H1 (cell line): ENCODE measurements at regions not wholly inside any gene's neighbourhood (a gene's known extent, or its start where the extent isn't known, plus 50 kb on each side); places are given as distances from the start of the nearest gene placed in this dataset.
A peak's percentile ranks its signal among the peaks of the same experiment; 100 is the strongest.

Experiments used
- CTCF ChIA-PET: fragments of 300-600 bp; sonication (Branson Sonifier 250); formaldehyde crosslinking; loops from one replicate; lab custom pipeline; 2021; ENCODE audit not compliant: partially characterized antibody; lab: Charles Lee
- POLR2A ChIA-PET: fragments of 300-600 bp; sonication (Branson Sonifier 250); formaldehyde crosslinking; loops from one replicate; lab custom pipeline; 2021; ENCODE audit warnings: inconsistent platforms; ENCODE audit not compliant: partially characterized antibody; lab: Charles Lee
- DNase-seq, 2 experiments: peaks; one replicate each; pipeline versions ENCODE4 v3.0.0 to v3.0.0-alpha.2; 2010 to 2022; ENCODE audit warnings: low spot score in 2 of 2, low read depth in 1 of 2, mixed read lengths in 1 of 2
- FAIRE-seq: peaks from 2 replicates; lab custom pipeline; 2011; peaks lifted over from hg19 to GRCh38; lab: Jason Lieb, UNC
- H2AFZ ChIP-seq: 2 replicates; pipeline ENCODE4 v1.8.1; 2012; ENCODE audit warnings: low read length, inconsistent platforms
- H2AK5ac ChIP-seq: 2 replicates; pipeline ENCODE4 v1.6.1; 2013; ENCODE audit warnings: low read depth, low read length
- H2BK120ac ChIP-seq: replicated peaks from 2 replicates; pipeline ENCODE3; 2013; ENCODE audit warnings: low read depth, low read length, inconsistent platforms
- H2BK12ac ChIP-seq: 2 replicates; pipeline ENCODE4 v1.6.1; 2013; ENCODE audit warnings: low read depth, low read length
- H2BK15ac ChIP-seq: 2 replicates; pipeline ENCODE4 v1.6.1; 2013; ENCODE audit warnings: low read length
- H2BK20ac ChIP-seq: 2 replicates; pipeline ENCODE4 v1.6.1; 2013; ENCODE audit warnings: low read length
- H2BK5ac ChIP-seq: 2 replicates; pipeline ENCODE4 v1.6.1; 2013; ENCODE audit warnings: low read depth, low read length
- H3K14ac ChIP-seq: 2 replicates; pipeline ENCODE4 v1.6.1; 2013; ENCODE audit warnings: inconsistent platforms; ENCODE audit not compliant: insufficient read length
- H3K18ac ChIP-seq: 2 replicates; pipeline ENCODE4 v1.6.1; 2013; ENCODE audit warnings: low read length; ENCODE audit errors: extremely low read depth
- H3K23ac ChIP-seq: 2 replicates; pipeline ENCODE4 v1.6.1; 2013; ENCODE audit warnings: inconsistent platforms; ENCODE audit not compliant: insufficient read length
- H3K23me2 ChIP-seq: 2 replicates; pipeline ENCODE4 v1.6.1; 2013; ENCODE audit warnings: low read depth, low read length
- H3K27ac ChIP-seq: 2 replicates; pipeline ENCODE4 v1.6.1; 2011; ENCODE audit warnings: low read depth, low read length, inconsistent platforms
- H3K27me3 ChIP-seq, 4 experiments: replicated peaks in 1 of 4; 1 replicate in 1 of 4; 2 replicates in 3 of 4; pipeline versions ENCODE4 v1.6.1 to v1.8.1; 2011 to 2013; ENCODE audit warnings: low read length in 3 of 4, mild to moderate bottlenecking in 3 of 4, inconsistent platforms in 2 of 4, mixed read lengths in 2 of 4, moderate library complexity in 1 of 4; ENCODE audit not compliant: control insufficient read depth in 3 of 4, insufficient read depth in 3 of 4; ENCODE audit errors: extremely low read depth in 1 of 4
- H3K36me3 ChIP-seq, 4 experiments: 2 replicates each; pipeline versions ENCODE4 v1.6.1 to v1.8.1; 2011 to 2013; ENCODE audit warnings: mild to moderate bottlenecking in 4 of 4, low read length in 3 of 4, moderate library complexity in 2 of 4, control low read depth in 1 of 4, inconsistent platforms in 1 of 4; ENCODE audit not compliant: insufficient read depth in 4 of 4, control insufficient read depth in 2 of 4
- H3K4ac ChIP-seq: replicated peaks from 2 replicates; pipeline ENCODE3; 2013; ENCODE audit warnings: low read length, low read depth, mixed read lengths, inconsistent platforms; ENCODE audit not compliant: insufficient read length
- H3K4me1 ChIP-seq, 4 experiments: replicated peaks in 1 of 4; 1 replicate in 1 of 4; 2 replicates in 3 of 4; pipeline versions ENCODE4 v1.6.1 to v1.8.1; 2011 to 2013; ENCODE audit warnings: low read length in 3 of 4, inconsistent platforms in 2 of 4, mixed read lengths in 1 of 4; ENCODE audit not compliant: insufficient read depth in 4 of 4, control insufficient read depth in 3 of 4
- H3K4me2 ChIP-seq, 2 experiments: 2 replicates each; pipeline versions ENCODE4 v1.6.1 to v1.8.1; 2011 to 2013; ENCODE audit warnings: low read depth in 2 of 2, low read length in 2 of 2, control low read depth in 1 of 2, inconsistent platforms in 1 of 2, mild to moderate bottlenecking in 1 of 2; ENCODE audit not compliant: insufficient read depth in 1 of 2
- H3K4me3 ChIP-seq, 4 experiments: fragments of 200-600, 300-600 bp in 1 of 4; sonication (generic), shearing (Covaris generic), sonication (Bioruptor Twin) in 1 of 4; 2 replicates each; pipeline versions ENCODE4 v1.5.1 to v1.8.1; 2011 to 2016; ENCODE audit warnings: low read length in 4 of 4, low read depth in 3 of 4, control low read depth in 2 of 4, inconsistent platforms in 2 of 4, mild to moderate bottlenecking in 2 of 4, mixed read lengths in 1 of 4, moderate library complexity in 1 of 4; ENCODE audit not compliant: insufficient read depth in 2 of 4; ENCODE audit errors: extremely low read depth in 1 of 4
- H3K56ac ChIP-seq: replicated peaks from 2 replicates; pipeline ENCODE3; 2013; ENCODE audit warnings: low read depth, mild to moderate bottlenecking, mixed read lengths, low read length, inconsistent platforms; ENCODE audit not compliant: insufficient read length
- H3K79me1 ChIP-seq: 2 replicates; pipeline ENCODE4 v1.6.1; 2013; ENCODE audit warnings: low read depth, low read length, control low read depth
- H3K79me2 ChIP-seq, 2 experiments: 2 replicates each; pipeline versions ENCODE4 v1.6.1 to v1.8.1; 2012 to 2013; ENCODE audit warnings: low read length in 2 of 2, mild to moderate bottlenecking in 2 of 2, inconsistent platforms in 1 of 2; ENCODE audit not compliant: insufficient read depth in 2 of 2, control insufficient read depth in 1 of 2
- H3K9ac ChIP-seq, 4 experiments: replicated peaks in 1 of 4; 1 replicate in 1 of 4; 2 replicates in 3 of 4; pipeline versions ENCODE4 v1.6.1 to v1.8.1; 2011 to 2013; ENCODE audit warnings: low read depth in 3 of 4, low read length in 3 of 4, control low read depth in 2 of 4, mild to moderate bottlenecking in 2 of 4, moderate library complexity in 2 of 4, inconsistent platforms in 1 of 4; ENCODE audit errors: extremely low read depth in 1 of 4
- H3K9me3 ChIP-seq, 2 experiments: 2 replicates each; pipeline versions ENCODE4 v1.6.1 to v1.8.1; 2012 to 2013; ENCODE audit warnings: mild to moderate bottlenecking in 2 of 2, moderate library complexity in 2 of 2, control low read depth in 1 of 2, inconsistent platforms in 1 of 2, low read depth in 1 of 2, low read length in 1 of 2, mixed read lengths in 1 of 2; ENCODE audit not compliant: insufficient read depth in 2 of 2
- H4K20me1 ChIP-seq, 2 experiments: replicated peaks in 1 of 2; 2 replicates each; pipeline versions ENCODE3 to v1.8.1; 2011 to 2013; ENCODE audit warnings: inconsistent platforms in 2 of 2, low read length in 2 of 2, mild to moderate bottlenecking in 1 of 2; ENCODE audit not compliant: insufficient read depth in 2 of 2, control insufficient read depth in 1 of 2
- H4K5ac ChIP-seq: 2 replicates; pipeline ENCODE4 v1.6.1; 2013; ENCODE audit warnings: low read length, low read depth, mixed read lengths, inconsistent platforms; ENCODE audit not compliant: insufficient read length
- H4K8ac ChIP-seq: 2 replicates; pipeline ENCODE4 v1.8.0; 2013; ENCODE audit warnings: mild to moderate bottlenecking, moderate library complexity, low read length, inconsistent platforms; ENCODE audit not compliant: insufficient read depth; ENCODE audit errors: extremely low read depth
- H4K91ac ChIP-seq: replicated peaks from 2 replicates; pipeline ENCODE3; 2013; ENCODE audit warnings: low read length, mixed read lengths, inconsistent platforms; ENCODE audit not compliant: insufficient read length
- CHD1 ChIP-seq: IDR thresholded peaks from 2 replicates; pipeline ENCODE4 v1.6.1; 2012; ENCODE audit warnings: low read depth, low read length, improper control_type of control experiment
- HDAC6 ChIP-seq: IDR thresholded peaks from one replicate; pipeline ENCODE4 v1.7.1; 2012; ENCODE audit warnings: low read depth, mild to moderate bottlenecking, inconsistent platforms, low read length, moderate library complexity
- WGBS, 2 experiments: shearing (Covaris generic) in 1 of 2; methylation state at CpG; one replicate each; pipeline versions ENCODE4 v1.1.6 to v1.1.7; 2013 to 2015; ENCODE audit warnings: low lambda C conversion rate in 2 of 2, mixed read lengths in 2 of 2, inconsistent platforms in 1 of 2, low coverage in 1 of 2, missing lambda C conversion rate in 1 of 2; ENCODE audit not compliant: insufficient replicate concordance in 2 of 2, insufficient coverage in 1 of 2, insufficient read length in 1 of 2; ENCODE audit errors: extremely low coverage in 1 of 2, missing lambda C conversion rate in 1 of 2; 5-methylcytosine and 5-hydroxymethylcytosine counted together

DNA sequence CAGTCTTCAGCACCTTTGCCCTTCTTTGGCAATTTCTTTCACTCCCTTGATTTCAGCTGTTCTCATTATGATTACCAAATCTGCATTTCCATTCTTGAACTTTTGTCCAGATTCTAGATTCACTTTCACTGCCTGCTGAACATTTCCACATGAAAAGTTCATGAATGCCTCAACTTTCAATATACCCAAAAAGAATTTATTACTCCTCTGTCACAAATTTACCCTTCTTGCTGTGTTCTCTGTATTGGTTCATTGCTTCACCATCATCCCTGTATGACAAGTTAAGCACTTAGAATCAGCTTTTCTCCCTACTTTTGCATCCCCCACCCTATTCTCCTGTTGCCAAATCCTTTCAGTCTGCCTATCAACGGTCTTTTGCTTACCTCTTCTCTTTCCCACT lies 112.6 kb upstream of the PKN2 start:
- ChIA-PET POLR2A (no interaction called here), CTCF (no interaction called here)

More for the DNA sequence above, 112.6 kb upstream of the PKN2 start:
- TF ChIP-seq HDAC6 (no peak), CHD1 (no peak)
- no peak overlapping the region for H2BK12ac ChIP-seq
- no peak overlapping the region for H2BK120ac ChIP-seq
- no peak overlapping the region for H3K18ac ChIP-seq
- H3K14ac ChIP-seq = no peak overlapping the region
- H3K9me3 ChIP-seq = no peaks in the 10 kb centered on the region
- H2AFZ ChIP-seq = peak overlapping the region; percentile 29; the same call in 1 of the 2 replicates
- DNase-seq (no peak), FAIRE-seq (no peak)
- H3K4me2 ChIP-seq = 0 out of 4 replicates have a peak overlapping the region, but pooled peaks of 1 of the 2 experiments have one; percentile 10
- H3K79me1 ChIP-seq = no peaks in the 10 kb centered on the region
- no peak overlapping the region for H4K5ac ChIP-seq
- H3K4me1 ChIP-seq = peaks cover 0 to 8% (median 1%) of the 10 kb centered on the region in 4 experiments; a peak in 4 of 7 replicates
- no peaks in the 10 kb centered on the region for H3K23me2 ChIP-seq
- H3K9ac ChIP-seq = no peak overlapping the region
- H3K56ac ChIP-seq = no peak overlapping the region
- no peak overlapping the region for H2BK5ac ChIP-seq
- no peak overlapping the region for H3K4ac ChIP-seq
- H4K20me1 ChIP-seq = no peaks in the 10 kb centered on the region
- no peak overlapping the region for H3K27ac ChIP-seq
- WGBS, 2 experiments = 38% methylated on average over 1 of the region's 1 CpG; no CpG with 5 or more reads in 1 of the 2 experiments
- no peak overlapping the region for H2BK20ac ChIP-seq
- no peak overlapping the region for H3K4me3 ChIP-seq
- no peaks in the 10 kb centered on the region for H3K79me2 ChIP-seq
- no peak overlapping the region for H2BK15ac ChIP-seq
- H3K27me3 ChIP-seq = peaks cover 0 to 1% (median 0%) of the 10 kb centered on the region in 4 experiments; a peak in 1 of 7 replicates
- H4K91ac ChIP-seq = no peak overlapping the region
- no peak overlapping the region for H4K8ac ChIP-seq
- H3K23ac ChIP-seq = no peak overlapping the region
- no peak overlapping the region for H2AK5ac ChIP-seq
- H3K36me3 ChIP-seq = no peaks in the 10 kb centered on the region
